Ovary (tissue), 3 donors: ENCODE measurements at regions not wholly inside any gene's neighbourhood (a gene's known extent, or its start where the extent isn't known, plus 50 kb on each side); places are given as distances from the start of the nearest gene placed in this dataset.

ENCODE experiments used
- EP300 ChIP-seq: sonication (generic); formaldehyde crosslinking; IDR thresholded peaks from one replicate; pipeline ENCODE4 v1.6.1; 2017; ENCODE audit warnings: antibody characterized with exemption
- POLR2A ChIP-seq: fragments of 450-650 bp; IDR thresholded peaks from one replicate; pipeline ENCODE4 v1.6.1; 2017; ENCODE audit warnings: antibody characterized with exemption, mild to moderate bottlenecking, moderate library complexity
- TF ChIP-seq, protein P1 (sequence below), 3 donors: fragments of 450-650 bp in 2 of 3; fragments of 200-600 bp in 1 of 3; IDR thresholded peaks; one replicate each; pipeline versions ENCODE4 v1.5.1 to v1.8.0; 2016 to 2022; ENCODE audit warnings: antibody characterized with exemption in 3 of 3, mild to moderate bottlenecking in 1 of 3
- donor health status: DM: no; HTN: no; CAD: no.

DNA sequence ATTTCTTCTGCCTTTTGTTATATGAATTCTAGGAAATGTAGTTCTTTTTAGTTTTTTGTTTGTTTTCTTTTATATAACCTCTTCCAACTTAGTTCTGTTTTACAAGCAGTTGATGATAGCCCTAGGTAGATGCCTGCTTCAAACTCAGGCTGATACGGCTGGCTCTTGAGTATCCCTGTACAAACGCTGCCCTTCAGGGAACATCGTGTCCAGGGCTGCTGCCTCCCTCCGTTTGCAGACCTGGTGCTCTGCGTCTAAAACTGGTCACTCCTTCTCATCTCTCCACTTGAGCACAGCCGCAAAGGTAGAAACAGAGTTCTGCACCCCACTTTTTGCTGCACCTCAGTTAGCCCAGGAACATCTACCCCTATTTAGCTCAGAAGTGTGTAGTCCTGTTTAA, 310.1 kb downstream of the PRL start:
- TF ChIP-seq, protein P1, sequence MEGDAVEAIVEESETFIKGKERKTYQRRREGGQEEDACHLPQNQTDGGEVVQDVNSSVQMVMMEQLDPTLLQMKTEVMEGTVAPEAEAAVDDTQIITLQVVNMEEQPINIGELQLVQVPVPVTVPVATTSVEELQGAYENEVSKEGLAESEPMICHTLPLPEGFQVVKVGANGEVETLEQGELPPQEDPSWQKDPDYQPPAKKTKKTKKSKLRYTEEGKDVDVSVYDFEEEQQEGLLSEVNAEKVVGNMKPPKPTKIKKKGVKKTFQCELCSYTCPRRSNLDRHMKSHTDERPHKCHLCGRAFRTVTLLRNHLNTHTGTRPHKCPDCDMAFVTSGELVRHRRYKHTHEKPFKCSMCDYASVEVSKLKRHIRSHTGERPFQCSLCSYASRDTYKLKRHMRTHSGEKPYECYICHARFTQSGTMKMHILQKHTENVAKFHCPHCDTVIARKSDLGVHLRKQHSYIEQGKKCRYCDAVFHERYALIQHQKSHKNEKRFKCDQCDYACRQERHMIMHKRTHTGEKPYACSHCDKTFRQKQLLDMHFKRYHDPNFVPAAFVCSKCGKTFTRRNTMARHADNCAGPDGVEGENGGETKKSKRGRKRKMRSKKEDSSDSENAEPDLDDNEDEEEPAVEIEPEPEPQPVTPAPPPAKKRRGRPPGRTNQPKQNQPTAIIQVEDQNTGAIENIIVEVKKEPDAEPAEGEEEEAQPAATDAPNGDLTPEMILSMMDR (IDR thresholded peaks at IDR 0.05): no peak
- TF ChIP-seq POLR2A (no peak), EP300 (no peak)
